ENCODE measurements at regions not wholly inside any gene's neighbourhood (a gene's known extent, or its start where the extent isn't known, plus 50 kb on each side); places are given as distances from the start of the nearest gene placed in this dataset.
A peak's percentile ranks its signal among the peaks of the same experiment; 100 is the strongest.

DNA sequence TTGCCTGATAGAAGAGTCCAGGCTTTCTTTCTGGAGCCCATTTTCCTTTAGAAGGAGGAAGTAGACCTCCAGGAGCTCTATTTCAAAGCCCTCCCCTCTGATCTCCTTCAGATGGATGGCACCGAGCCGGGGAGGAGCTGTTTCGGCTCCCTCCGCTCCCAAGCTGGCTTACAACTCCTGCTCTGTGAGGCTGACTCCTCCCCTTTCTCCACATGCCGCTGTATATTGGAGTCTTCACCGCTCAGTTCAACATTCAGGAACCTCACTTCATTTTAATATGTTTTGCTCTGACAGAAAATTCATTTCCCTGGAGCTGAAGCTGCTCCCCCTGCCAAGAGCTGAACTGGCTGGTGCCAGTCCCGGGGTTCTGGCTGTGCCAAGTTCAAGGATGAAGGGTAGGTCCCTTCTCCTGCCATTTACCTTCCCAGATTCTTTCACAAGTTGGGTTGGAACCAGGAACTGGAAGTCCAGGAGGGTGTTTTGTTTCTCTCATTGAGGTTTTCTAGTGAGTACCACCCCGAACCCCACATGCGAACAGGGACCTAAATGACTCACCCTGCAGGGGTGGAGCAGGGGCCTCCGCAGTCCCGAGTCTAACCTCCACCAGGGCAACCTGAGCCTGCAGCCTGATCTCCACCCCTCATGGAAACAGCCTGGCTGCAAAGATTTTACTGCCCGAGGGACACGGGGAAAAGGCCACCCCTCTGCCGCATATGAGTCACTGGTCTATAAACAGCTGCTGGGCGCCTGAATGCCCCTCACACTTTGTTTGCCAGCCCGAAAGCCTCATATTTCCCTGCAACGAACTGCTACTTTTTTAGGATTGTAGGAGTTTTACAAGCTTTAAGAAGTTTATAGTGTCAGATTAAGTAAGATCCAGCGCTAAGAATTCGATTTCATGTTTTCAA is 68.6 kb upstream of the FOXA2 start:
- DNase-seq: no peak

GRCh38 chr20:22653658-22654642 is 69.6 kb upstream of the FOXA2 start:
- DNase-seq: no peak

DNA sequence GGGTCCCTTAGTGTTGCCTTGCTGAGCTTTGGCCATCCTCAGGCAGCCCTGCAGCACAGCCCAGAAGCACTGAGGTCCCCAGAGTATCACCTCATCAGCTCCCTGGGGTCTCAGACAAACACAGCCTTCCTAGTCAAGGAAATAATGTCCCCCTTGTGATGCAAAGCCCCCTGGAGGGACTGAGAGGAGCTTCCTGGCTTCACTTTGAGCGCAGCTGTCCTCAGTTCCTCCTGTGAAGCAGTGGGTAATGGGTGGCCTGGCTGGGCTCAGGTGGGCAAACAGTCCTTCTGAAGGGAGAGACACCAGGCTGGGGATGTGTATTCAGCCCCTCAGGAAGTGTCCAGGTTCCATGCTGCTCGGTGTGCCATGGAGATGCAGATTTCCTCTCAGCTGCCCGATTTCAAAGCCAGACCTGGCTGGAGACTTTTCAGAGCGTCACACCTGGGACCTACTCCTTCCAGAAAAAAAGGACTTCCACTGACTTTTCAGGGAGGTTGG is 79.2 kb upstream of the FOXA2 start:
- no peak for DNase-seq

- no peak for DNase-seq
These were observed 82.8 kb upstream of the FOXA2 start for GRCh38 chr20:22667198-22667597.

DNA sequence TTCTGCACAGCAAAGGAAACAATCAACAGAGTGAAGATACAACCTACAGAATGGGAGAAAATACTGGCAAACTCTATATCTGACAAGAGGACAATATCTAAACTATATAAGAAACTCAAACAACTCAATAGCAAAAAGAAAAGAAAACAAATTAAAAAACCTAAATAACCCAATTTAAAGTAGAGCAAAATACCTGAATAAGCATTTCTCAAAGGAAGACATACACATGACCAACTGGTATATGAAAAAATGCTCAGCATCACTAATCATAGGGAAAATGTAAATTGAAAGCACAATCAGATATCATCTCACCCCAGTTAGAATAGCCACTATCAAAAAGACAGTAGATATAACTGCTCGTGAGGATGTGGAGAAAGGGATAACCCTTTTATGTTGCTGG is 87.8 kb upstream of the FOXA2 start:
- DNase-seq: no peak

- DNase-seq: no peak
These were observed 89.1 kb upstream of the FOXA2 start for GRCh38 chr20:22673467-22673866.

- no peak for DNase-seq
These were observed 91.0 kb upstream of the FOXA2 start for GRCh38 chr20:22675341-22675740.

GRCh38 chr20:22678678-22679077 is 94.3 kb upstream of the FOXA2 start:
- DNase-seq: no peak

- DNase-seq: no peak
These were observed 94.8 kb upstream of the FOXA2 start for GRCh38 chr20:22679197-22679596.

GRCh38 chr20:22680031-22680740 is 95.8 kb upstream of the FOXA2 start:
- no peak for DNase-seq

- DNase-seq: no peak
These were observed 97.3 kb upstream of the FOXA2 start for GRCh38 chr20:22681591-22682248.

GRCh38 chr20:22682381-22682780 is 98.0 kb upstream of the FOXA2 start:
- DNase-seq: no peak

DNA sequence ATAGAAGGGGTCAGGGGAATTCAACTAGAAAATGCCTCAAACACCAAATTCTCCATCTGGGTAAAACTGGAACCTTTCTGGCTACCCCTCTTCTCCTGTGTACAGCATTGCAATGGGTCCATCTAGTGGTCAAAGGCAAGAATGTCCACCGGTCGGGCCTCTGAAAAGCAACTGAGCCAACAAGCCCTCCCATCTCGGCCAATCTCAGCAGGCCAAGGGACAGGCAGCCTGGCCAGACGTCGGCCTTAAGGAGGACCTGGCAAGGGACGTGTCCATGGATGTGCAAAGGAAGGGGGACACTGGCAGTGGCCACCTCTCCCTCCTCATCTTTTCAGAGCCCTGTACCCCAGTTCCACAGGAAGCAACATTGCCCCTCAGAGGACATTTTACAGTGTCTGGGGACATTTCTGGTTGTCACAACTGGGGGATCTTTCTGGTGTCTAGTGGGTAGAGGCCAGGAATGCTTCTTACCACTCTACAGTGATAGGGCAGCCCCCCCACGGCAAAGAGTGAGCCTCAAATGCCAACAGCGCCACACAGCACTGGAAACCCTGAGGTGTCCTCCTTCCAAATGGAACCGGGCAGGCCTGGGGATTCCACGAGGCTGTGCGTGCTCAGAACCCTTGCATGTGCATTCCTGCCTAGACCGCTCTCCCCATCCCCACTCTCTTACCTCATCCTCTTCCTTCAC is 99.8 kb upstream of the FOXA2 start:
- DNase-seq: peak; percentile 62

DNA sequence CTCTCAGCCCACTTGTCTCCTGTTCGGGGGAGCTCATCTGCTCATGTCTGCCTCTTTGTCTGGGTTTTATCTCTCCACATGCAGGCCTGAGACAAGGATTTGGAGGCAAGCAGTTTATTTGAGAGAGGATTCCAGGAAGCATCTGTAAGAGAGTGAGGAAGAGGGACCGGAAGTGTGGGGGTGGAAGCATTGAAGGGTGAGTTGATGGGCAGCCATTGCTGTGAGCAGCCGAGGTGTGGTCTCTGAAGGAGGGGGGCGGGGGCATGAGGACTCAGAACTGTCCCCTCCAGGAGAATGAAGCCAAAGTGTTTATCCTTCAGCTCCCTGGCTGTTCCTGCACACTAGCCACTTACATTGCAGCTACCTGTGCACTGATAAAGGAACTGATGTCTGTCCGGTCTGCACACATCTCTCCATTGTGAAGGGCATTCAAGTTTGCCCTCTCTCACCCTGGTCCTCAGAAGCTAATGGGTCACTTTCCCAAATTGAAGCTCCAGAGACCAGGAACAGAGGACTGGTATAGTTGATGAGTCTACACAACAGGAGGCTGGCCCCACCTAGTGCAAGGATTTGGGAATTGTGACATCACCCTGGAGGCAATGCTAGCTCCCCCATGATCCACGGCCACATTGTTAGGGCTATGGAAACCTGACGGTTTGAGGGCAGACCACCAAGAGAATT is 100.5 kb upstream of the FOXA2 start:
- no peak for DNase-seq

- DNase-seq: no peak
These were observed 101.7 kb upstream of the FOXA2 start for GRCh38 chr20:22686097-22686496.

DNA sequence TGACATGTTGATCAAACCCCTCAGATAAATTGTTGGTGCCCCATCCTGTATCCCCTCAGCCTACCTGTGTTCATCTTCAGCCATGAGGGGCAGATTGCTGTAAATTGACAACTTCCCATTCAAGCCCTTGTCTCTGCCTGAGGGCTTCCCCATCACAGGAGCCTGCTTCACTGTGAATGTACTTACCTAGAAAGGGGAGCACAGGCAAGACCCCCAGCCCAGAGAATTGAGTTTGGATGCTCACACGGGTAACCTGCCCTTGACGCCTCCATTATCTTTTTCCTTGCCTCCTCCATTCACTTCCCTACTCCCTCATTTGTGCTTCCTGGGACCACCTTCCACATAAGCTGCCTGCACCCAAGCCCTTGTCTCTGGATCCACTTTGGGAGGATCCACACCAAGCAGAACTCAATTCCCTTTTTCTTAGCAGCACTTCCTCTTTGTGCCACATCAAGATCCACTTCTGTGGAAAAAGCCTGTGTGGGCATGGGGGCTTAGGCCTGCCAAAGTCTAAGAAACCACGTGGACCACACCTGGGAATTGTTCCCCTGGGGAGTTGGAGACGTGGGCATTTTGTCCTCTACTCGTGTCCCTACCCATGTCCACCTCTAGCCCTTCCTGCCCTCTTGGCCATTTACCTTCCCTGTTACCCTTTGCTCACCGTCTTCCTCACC is 103.4 kb upstream of the FOXA2 start:
- DNase-seq: no peak

- DNase-seq: no peak
These were observed 104.1 kb upstream of the FOXA2 start for GRCh38 chr20:22688485-22688884.

DNA sequence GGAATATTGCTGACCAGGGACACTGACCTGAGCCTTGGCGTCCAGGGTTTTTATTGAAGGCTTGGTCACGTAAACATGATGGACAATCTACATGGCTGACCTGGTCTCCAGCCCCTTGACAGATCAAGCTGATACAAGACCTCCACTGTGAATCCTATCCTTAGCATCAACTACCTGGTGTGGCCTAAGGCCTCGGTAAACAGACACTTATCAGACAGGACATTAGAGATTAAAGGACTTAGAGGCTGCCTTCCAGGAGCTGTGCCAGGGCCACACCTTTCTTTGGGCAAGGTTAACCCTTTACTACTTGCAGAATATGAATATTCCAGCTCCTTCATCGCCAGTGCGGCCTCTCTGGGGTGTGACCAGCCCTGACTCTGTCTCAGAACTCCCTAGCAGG is 104.9 kb upstream of the FOXA2 start:
- DNase-seq: no peak

DNA sequence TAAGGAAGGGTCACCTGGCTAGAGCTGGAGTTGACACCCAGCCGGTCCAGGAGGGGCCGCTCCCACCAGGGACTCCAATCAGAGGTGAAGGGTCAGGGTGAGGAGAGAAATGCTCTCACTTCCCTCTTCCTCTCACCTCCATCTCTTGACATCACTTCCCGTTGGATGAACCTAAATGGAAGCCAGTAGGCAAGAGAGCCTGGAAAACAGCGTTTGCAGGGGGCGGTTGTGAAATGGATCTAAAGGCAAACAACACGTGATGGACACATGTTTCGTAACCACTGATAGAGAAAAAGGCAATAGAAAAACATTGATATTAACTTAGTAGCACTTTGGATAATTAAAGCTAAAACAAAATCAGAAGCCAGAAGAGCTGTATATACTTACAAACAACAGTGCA is 105.6 kb upstream of the FOXA2 start:
- DNase-seq: no peak

DNA sequence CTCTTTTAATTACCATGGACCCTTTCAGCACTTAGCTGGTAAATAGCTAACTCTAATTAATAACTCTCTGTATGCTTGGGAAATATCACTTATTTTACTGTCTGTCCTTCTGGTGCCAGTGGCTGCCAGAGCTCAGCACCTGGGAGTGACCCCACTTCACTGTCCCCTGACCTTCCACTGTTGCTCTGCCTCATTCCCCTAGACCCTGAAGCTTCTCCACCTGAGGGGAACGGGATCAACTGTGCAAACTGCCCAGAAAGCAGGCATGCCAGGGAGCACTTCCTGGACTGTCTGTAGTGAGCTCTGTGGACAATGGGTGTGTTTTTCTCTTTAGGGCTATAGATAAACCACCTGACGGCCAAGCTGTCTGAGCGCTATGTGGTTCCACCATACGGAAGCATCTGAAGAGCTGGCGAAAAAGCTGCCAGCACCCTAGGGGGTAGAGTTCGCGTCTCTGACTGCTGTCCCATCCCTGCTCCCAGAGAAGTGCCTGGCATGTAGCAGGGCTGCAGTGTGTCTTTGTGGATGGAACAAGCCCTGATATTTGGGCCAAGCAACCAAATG is 106.3 kb upstream of the FOXA2 start:
- no peak for DNase-seq
